Suprapubic skin (tissue), 4 donors: ENCODE measurements at regions not wholly inside any gene's neighbourhood (a gene's known extent, or its start where the extent isn't known, plus 50 kb on each side); places are given as distances from the start of the nearest gene placed in this dataset.

Experiments
- POLR2A ChIP-seq, 2 donors: fragments of 450-650 bp; IDR thresholded peaks; one replicate each; pipeline ENCODE4 v1.6.1; 2017; ENCODE audit warnings: antibody characterized with exemption in 2 of 2, mild to moderate bottlenecking in 2 of 2, moderate library complexity in 2 of 2
- POLR2AphosphoS5 ChIP-seq, 3 donors: sonication (generic); formaldehyde crosslinking; IDR thresholded peaks; one replicate each; pipeline ENCODE4 v1.6.1; 2017; ENCODE audit warnings: antibody characterized with exemption in 3 of 3
- TF ChIP-seq, protein P1 (sequence below), 2 donors: fragments of 200-600 bp in 1 of 2; fragments of 450-650 bp in 1 of 2; sonication (generic) in 1 of 2; IDR thresholded peaks; one replicate each; pipeline ENCODE4 v1.5.1; 2016 to 2019; ENCODE audit warnings: antibody characterized with exemption in 2 of 2, mild to moderate bottlenecking in 1 of 2, moderate library complexity in 1 of 2

DNA sequence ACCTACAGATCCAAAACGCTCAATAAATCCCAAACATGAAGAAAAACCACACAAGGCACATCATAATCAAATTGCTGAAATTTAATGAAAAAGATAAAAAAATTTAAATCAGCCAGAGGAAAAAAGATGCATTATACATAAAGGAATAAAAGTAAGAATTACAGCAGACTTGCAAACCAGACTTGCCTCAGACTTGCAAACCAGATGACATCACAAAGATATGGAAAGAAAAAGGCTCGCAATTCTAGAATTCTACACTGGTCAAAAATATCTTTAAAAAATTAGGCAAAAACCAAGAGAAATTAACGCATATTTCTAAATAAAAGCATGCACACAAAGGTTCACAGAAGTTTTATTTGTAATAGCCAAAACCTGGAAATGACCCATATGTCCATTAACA is 188.0 kb upstream of the NAMPT start:
- TF ChIP-seq, protein P1, sequence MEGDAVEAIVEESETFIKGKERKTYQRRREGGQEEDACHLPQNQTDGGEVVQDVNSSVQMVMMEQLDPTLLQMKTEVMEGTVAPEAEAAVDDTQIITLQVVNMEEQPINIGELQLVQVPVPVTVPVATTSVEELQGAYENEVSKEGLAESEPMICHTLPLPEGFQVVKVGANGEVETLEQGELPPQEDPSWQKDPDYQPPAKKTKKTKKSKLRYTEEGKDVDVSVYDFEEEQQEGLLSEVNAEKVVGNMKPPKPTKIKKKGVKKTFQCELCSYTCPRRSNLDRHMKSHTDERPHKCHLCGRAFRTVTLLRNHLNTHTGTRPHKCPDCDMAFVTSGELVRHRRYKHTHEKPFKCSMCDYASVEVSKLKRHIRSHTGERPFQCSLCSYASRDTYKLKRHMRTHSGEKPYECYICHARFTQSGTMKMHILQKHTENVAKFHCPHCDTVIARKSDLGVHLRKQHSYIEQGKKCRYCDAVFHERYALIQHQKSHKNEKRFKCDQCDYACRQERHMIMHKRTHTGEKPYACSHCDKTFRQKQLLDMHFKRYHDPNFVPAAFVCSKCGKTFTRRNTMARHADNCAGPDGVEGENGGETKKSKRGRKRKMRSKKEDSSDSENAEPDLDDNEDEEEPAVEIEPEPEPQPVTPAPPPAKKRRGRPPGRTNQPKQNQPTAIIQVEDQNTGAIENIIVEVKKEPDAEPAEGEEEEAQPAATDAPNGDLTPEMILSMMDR (IDR thresholded peaks at IDR 0.05): no peak
- TF ChIP-seq POLR2A (IDR thresholded peaks at IDR 0.05): no peak
- TF ChIP-seq POLR2AphosphoS5 (IDR thresholded peaks at IDR 0.05): no peak
